Esophagus (tissue), 2 donors: ENCODE measurements at regions not wholly inside any gene's neighbourhood (a gene's known extent, or its start where the extent isn't known, plus 50 kb on each side); places are given as distances from the start of the nearest gene placed in this dataset.

Source experiments
- H3K27ac ChIP-seq, 2 donors: one replicate each; pipeline ENCODE4 v1.5.1; 2013; ENCODE audit warnings: low read depth in 2 of 2, mild to moderate bottlenecking in 2 of 2, inconsistent platforms in 1 of 2, low read length in 1 of 2, moderate library complexity in 1 of 2
- H3K27me3 ChIP-seq, 2 donors: one replicate each; pipeline ENCODE4 v1.6.1; 2013; ENCODE audit warnings: low read length in 2 of 2, control low read depth in 1 of 2, mild to moderate bottlenecking in 1 of 2; ENCODE audit not compliant: insufficient read depth in 2 of 2, control insufficient read depth in 1 of 2
- H3K36me3 ChIP-seq, 2 donors: one replicate each; pipeline ENCODE4 v1.6.1; 2013; ENCODE audit warnings: low read length in 1 of 2; ENCODE audit not compliant: control insufficient read depth in 2 of 2, insufficient read depth in 2 of 2
- H3K4me1 ChIP-seq, 2 donors: one replicate each; pipeline ENCODE4 v1.6.1; 2013; ENCODE audit warnings: low read length in 1 of 2; ENCODE audit not compliant: control insufficient read depth in 2 of 2, insufficient read depth in 2 of 2
- H3K4me3 ChIP-seq, 2 donors: one replicate each; pipeline ENCODE4 v1.5.1; 2013; ENCODE audit warnings: low read length in 2 of 2, mild to moderate bottlenecking in 2 of 2, low read depth in 1 of 2, moderate library complexity in 1 of 2
- H3K9me3 ChIP-seq, 2 donors: one replicate each; pipeline ENCODE4 v1.6.1; 2013; ENCODE audit warnings: mild to moderate bottlenecking in 2 of 2, low read depth in 1 of 2, low read length in 1 of 2, moderate library complexity in 1 of 2; ENCODE audit not compliant: control insufficient read depth in 2 of 2, insufficient read depth in 1 of 2
- WGBS, 2 donors: extraction: QIAGEN DNeasy Blood & Tissue Kit; methylation state at CpG; one replicate each; pipeline ENCODE4 v1.1.7; 2013; 5-methylcytosine and 5-hydroxymethylcytosine counted together
- donor health status: healthy with polysubstance abuse.
- donor health status: Bipolar disorder and iron deficiency.

DNA sequence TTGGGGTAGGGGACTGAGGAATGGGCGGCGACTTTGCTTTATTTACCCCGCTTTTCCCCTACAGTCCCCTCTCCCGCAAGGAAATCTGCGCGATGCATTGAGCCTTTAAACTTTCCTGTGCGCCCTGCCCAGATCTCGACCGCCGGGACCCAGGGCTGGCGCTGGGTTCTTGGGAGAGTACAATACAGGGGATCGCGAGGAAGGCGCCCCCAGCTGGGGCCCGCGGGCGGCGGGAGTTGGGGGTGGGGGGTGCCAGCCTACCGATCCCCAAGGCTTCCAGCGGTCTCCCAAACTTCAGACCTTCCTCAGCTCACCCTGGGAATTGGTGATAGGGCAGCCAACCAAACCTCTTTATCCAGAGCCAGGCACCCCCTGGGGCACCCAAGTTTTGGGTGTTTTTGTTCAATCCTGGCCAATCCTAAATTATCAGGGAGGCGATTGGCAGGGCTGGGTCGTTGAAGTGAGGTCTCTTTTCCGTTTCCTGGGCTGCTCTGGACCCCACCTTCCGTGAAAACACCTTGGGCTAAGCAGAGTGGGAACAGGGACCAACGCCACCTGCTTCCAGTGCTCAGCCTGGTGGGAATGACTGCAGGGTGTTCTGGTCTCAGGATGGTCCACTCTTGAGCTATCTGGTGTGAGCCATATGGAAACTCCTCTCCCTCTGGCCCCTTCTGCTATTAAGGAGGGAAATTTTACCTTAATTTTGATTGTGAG lies 51.4 kb upstream of the DAB2IP start:
- 10 to 11% methylated on average over 25 of the region's 25 CpGs for whole genome bisulfite sequencing, 2 donors

DNA sequence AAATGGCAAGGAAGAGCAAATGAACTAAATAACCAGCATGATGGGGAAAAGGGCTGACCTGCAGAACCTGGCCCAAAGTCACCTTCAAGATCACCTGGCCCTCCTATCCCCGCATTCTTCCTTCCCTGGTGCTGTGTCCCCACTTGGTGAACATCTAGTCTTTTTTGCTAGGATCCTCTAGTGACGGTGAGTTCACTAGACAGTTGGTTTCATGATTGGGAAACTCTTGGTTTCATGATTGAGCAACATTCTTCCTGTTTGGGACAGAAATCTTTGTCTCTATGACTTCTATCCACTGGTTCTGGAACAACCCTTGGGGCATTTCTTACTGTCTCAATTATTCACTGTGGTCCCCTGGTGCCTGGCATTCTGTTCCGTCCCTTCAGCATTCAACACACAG lies 50.2 kb upstream of the DAB2IP start:
- no peaks in the 10 kb centered on the region for H3K9me3 ChIP-seq
- no peak overlapping the region for H3K27ac ChIP-seq
- no peak overlapping the region for H3K4me3 ChIP-seq
- H3K36me3 ChIP-seq: no peaks in the 10 kb centered on the region
- peaks cover 6 to 8% of the 10 kb centered on the region in 2 donors for H3K4me1 ChIP-seq
- no peaks in the 10 kb centered on the region for H3K27me3 ChIP-seq
- WGBS, 2 donors: 65% methylated on average over 3 of the region's 3 CpGs

More for the DNA sequence above, 51.4 kb upstream of the DAB2IP start:
- Histone ChIP-seq H3K27me3 (no peaks in the 10 kb centered on the region), H3K36me3 (no peaks in the 10 kb centered on the region), H3K4me1 (peaks cover 6 to 8% of the 10 kb centered on the region in 2 donors), H3K27ac (peak overlapping the region; percentile 50 to 92), H3K4me3 (peak overlapping the region; percentile 55 to 70), H3K9me3 (no peaks in the 10 kb centered on the region)
